ENCODE measurements at regions not wholly inside any gene's neighbourhood (a gene's known extent, or its start where the extent isn't known, plus 50 kb on each side); places are given as distances from the start of the nearest gene placed in this dataset.
"Not testable (repeated sequence)": the region's sequence is repeated elsewhere in the genome, so short reads cannot be mapped to it uniquely, and the experiment has no call there.

GRCh38 chr3:153248835-153249234 is 86.8 kb downstream of the RAP2B start:
- not testable (repeated sequence) for DNase-seq; H3K36me3 Mint-ChIP-seq; H3K27me3 Mint-ChIP-seq; H3K9me3 Mint-ChIP-seq; H3K9me3 ChIP-seq (ENCODE audit: control insufficient read depth in 1 of 2, low read length in 2 of 2); H3K27ac ChIP-seq (ENCODE audit: low read depth, low read length); H3K4me3 ChIP-seq (ENCODE audit: low read length in 2 of 2); H3K27me3 ChIP-seq (ENCODE audit: insufficient read depth, low read length); H3K36me3 ChIP-seq (ENCODE audit: insufficient read depth, low read length)
- ChIA-PET POLR2A (ENCODE audit: partially characterized antibody) (interaction anchor here (1.0 to 2.5 kb wide), 5 partner anchors 26 to 378 kb away, joined by 3 to 24 read pairs (median 4); no protein-coding TSS in a partner anchor), CTCF (ENCODE audit: partially characterized antibody) (interaction anchor here (0.7 to 2.5 kb wide), 3 partner anchors 27 to 85 kb away, joined by 3 to 8 read pairs (median 4); no protein-coding TSS in a partner anchor)
- peak overlapping the region in 5 of 7 donors; percentile 54 to 92 (median 81) for H3K27ac Mint-ChIP-seq
- peak overlapping the region in 4 of 8 donors; percentile 0 to 55 (median 48) for H3K4me3 Mint-ChIP-seq
- peaks cover 12% of the 10 kb centered on the region for H3K4me1 ChIP-seq (ENCODE audit: insufficient read depth, low read length)
- intact Hi-C loops (cut with micrococcal nuclease): loop anchor here (5.0 kb wide), 1 partner anchor 38 kb away; no protein-coding TSS in a partner anchor
- peaks cover 15 to 43% (median 29%) of the 10 kb centered on the region in 4 donors for H3K4me1 Mint-ChIP-seq

- H3K4me3 ChIP-seq (ENCODE audit: low read length in 2 of 2): no peak overlapping the region
- CTCF ChIA-PET (ENCODE audit: partially characterized antibody): interaction anchor here (2.8 kb wide), 1 partner anchor 40 kb away, joined by 11 read pairs; no protein-coding TSS in a partner anchor
- no peaks in the 10 kb centered on the region for H3K27me3 Mint-ChIP-seq
- no peak for DNase-seq
- peak overlapping the region in 1 of 8 donors; percentile 17 for H3K4me3 Mint-ChIP-seq
- intact Hi-C loops (cut with micrococcal nuclease): loop anchor here (5.0 kb wide), 1 partner anchor 37 kb away; no protein-coding TSS in a partner anchor
- no peaks in the 10 kb centered on the region for H3K27me3 ChIP-seq (ENCODE audit: insufficient read depth, low read length)
- no peaks in the 10 kb centered on the region for H3K36me3 Mint-ChIP-seq
- no peak overlapping the region for H3K27ac ChIP-seq (ENCODE audit: low read depth, low read length)
- no peaks in the 10 kb centered on the region for H3K9me3 ChIP-seq (ENCODE audit: control insufficient read depth in 1 of 2, low read length in 2 of 2)
- peak overlapping the region in 1 of 7 donors; percentile 46 for H3K27ac Mint-ChIP-seq
- peaks cover 0 to 5% (median 0%) of the 10 kb centered on the region in 8 donors for H3K9me3 Mint-ChIP-seq
- H3K36me3 ChIP-seq (ENCODE audit: insufficient read depth, low read length): no peaks in the 10 kb centered on the region
- peaks cover 15 to 39% (median 29%) of the 10 kb centered on the region in 4 donors for H3K4me1 Mint-ChIP-seq
- POLR2A ChIA-PET (ENCODE audit: partially characterized antibody): interaction anchor here (1.7 kb wide), 1 partner anchor 29 kb away, joined by 5 read pairs; no protein-coding TSS in a partner anchor
- peaks cover 12% of the 10 kb centered on the region for H3K4me1 ChIP-seq (ENCODE audit: insufficient read depth, low read length)
Observed at GRCh38 chr3:153249906-153250305, 87.9 kb downstream of the RAP2B start.

GRCh38 chr3:153250446-153250845 is 88.4 kb downstream of the RAP2B start:
- Mint-ChIP-seq H3K4me1 (peaks cover 15 to 39% (median 29%) of the 10 kb centered on the region in 4 donors), H3K27ac (peak overlapping the region in 2 of 7 donors; percentile 14 to 46), H3K4me3 (peak overlapping the region in 1 of 8 donors; percentile 17), H3K36me3 (no peaks in the 10 kb centered on the region), H3K9me3 (peaks cover 0 to 5% (median 0%) of the 10 kb centered on the region in 8 donors), H3K27me3 (no peaks in the 10 kb centered on the region)
- POLR2A ChIA-PET (ENCODE audit: partially characterized antibody): interaction anchor here (1.7 kb wide), 1 partner anchor 29 kb away, joined by 5 read pairs; no protein-coding TSS in a partner anchor
- CTCF ChIA-PET (ENCODE audit: partially characterized antibody): interaction anchor here (1.0 to 2.8 kb wide), 3 partner anchors 17 to 40 kb away, joined by 3 to 11 read pairs (median 3); no protein-coding TSS in a partner anchor
- Histone ChIP-seq H3K27me3 (ENCODE audit: insufficient read depth, low read length) (no peaks in the 10 kb centered on the region), H3K27ac (ENCODE audit: low read depth, low read length) (no peak overlapping the region), H3K4me3 (ENCODE audit: low read length in 2 of 2) (no peak overlapping the region), H3K9me3 (ENCODE audit: control insufficient read depth in 1 of 2, low read length in 2 of 2) (no peaks in the 10 kb centered on the region), H3K4me1 (ENCODE audit: insufficient read depth, low read length) (peaks cover 12% of the 10 kb centered on the region), H3K36me3 (ENCODE audit: insufficient read depth, low read length) (no peaks in the 10 kb centered on the region)
- no peak for DNase-seq
- intact Hi-C loops (cut with micrococcal nuclease): no loop called here

- no peaks in the 10 kb centered on the region for H3K9me3 ChIP-seq (ENCODE audit: control insufficient read depth in 1 of 2, low read length in 2 of 2)
Observed at GRCh38 chr3:153252963-153253362, 90.9 kb downstream of the RAP2B start.

GRCh38 chr3:153254361-153254760 is 92.3 kb downstream of the RAP2B start:
- ChIA-PET POLR2A (ENCODE audit: partially characterized antibody) (interaction anchor here (1.0 to 1.3 kb wide), 2 partner anchors 33 to 93 kb away, joined by 5 to 7 read pairs; partner anchors contain the start of gene RAP2B), CTCF (ENCODE audit: partially characterized antibody) (interaction anchor here (0.7 to 1.7 kb wide), 4 partner anchors 14 to 1688 kb away, joined by 3 to 4 read pairs (median 4); no protein-coding TSS in a partner anchor)
- Histone ChIP-seq H3K36me3 (ENCODE audit: insufficient read depth, low read length) (no peaks in the 10 kb centered on the region), H3K27me3 (ENCODE audit: insufficient read depth, low read length) (no peaks in the 10 kb centered on the region), H3K4me3 (ENCODE audit: low read length in 2 of 2) (no peak overlapping the region), H3K27ac (ENCODE audit: low read depth, low read length) (no peak overlapping the region), H3K9me3 (ENCODE audit: control insufficient read depth in 1 of 2, low read length in 2 of 2) (no peaks in the 10 kb centered on the region), H3K4me1 (ENCODE audit: insufficient read depth, low read length) (no peaks in the 10 kb centered on the region)
- intact Hi-C loops (cut with micrococcal nuclease): no loop called here
- H3K36me3 Mint-ChIP-seq: no peaks in the 10 kb centered on the region
- H3K4me3 Mint-ChIP-seq: no peak overlapping the region
- no peaks in the 10 kb centered on the region for H3K27me3 Mint-ChIP-seq
- no peak overlapping the region for H3K27ac Mint-ChIP-seq
- peaks cover 0 to 5% (median 0%) of the 10 kb centered on the region in 8 donors for H3K9me3 Mint-ChIP-seq
- peaks cover 14 to 32% (median 24%) of the 10 kb centered on the region in 4 donors for H3K4me1 Mint-ChIP-seq
- no peak for DNase-seq

More at GRCh38 chr3:153252963-153253362, 90.9 kb downstream of the RAP2B start:
- no peak for DNase-seq
- H3K4me1 ChIP-seq (ENCODE audit: insufficient read depth, low read length): peaks cover 9% of the 10 kb centered on the region
- H3K27ac ChIP-seq (ENCODE audit: low read depth, low read length): no peak overlapping the region
- H3K27me3 ChIP-seq (ENCODE audit: insufficient read depth, low read length): no peaks in the 10 kb centered on the region
- Mint-ChIP-seq H3K4me3 (no peak overlapping the region), H3K27me3 (no peaks in the 10 kb centered on the region), H3K4me1 (peaks cover 16 to 39% (median 29%) of the 10 kb centered on the region in 4 donors), H3K36me3 (no peaks in the 10 kb centered on the region), H3K9me3 (peaks cover 0 to 5% (median 0%) of the 10 kb centered on the region in 8 donors), H3K27ac (no peak overlapping the region)
- ChIA-PET CTCF (ENCODE audit: partially characterized antibody) (interaction anchor here (0.7 to 2.8 kb wide), 7 partner anchors 16 to 92 kb away, joined by 3 to 11 read pairs (median 3); no protein-coding TSS in a partner anchor), POLR2A (ENCODE audit: partially characterized antibody) (interaction anchor here (0.9 to 1.7 kb wide), 3 partner anchors 20 to 91 kb away, joined by 3 to 5 read pairs (median 4); partner anchors contain the start of gene RAP2B)
- H3K4me3 ChIP-seq (ENCODE audit: low read length in 2 of 2): no peak overlapping the region
- intact Hi-C loops (cut with micrococcal nuclease): no loop called here
- H3K36me3 ChIP-seq (ENCODE audit: insufficient read depth, low read length): no peaks in the 10 kb centered on the region

GRCh38 chr3:153257673-153258351 is 95.8 kb downstream of the RAP2B start:
- Mint-ChIP-seq H3K27me3 (no peaks in the 10 kb centered on the region), H3K27ac (peak overlapping the region in 1 of 7 donors; percentile 17), H3K4me1 (peaks cover 18 to 29% (median 24%) of the 10 kb centered on the region in 4 donors), H3K36me3 (no peaks in the 10 kb centered on the region), H3K4me3 (no peak overlapping the region), H3K9me3 (no peaks in the 10 kb centered on the region)
- ChIA-PET POLR2A (ENCODE audit: partially characterized antibody) (interaction anchor here (1.2 kb wide), 1 partner anchor 35 kb away, joined by 3 read pairs; no protein-coding TSS in a partner anchor), CTCF (ENCODE audit: partially characterized antibody) (interaction anchor here (0.9 to 2.7 kb wide), 4 partner anchors 33 to 96 kb away, joined by 3 to 10 read pairs (median 7); no protein-coding TSS in a partner anchor)
- Histone ChIP-seq H3K9me3 (ENCODE audit: control insufficient read depth in 1 of 2, low read length in 2 of 2) (no peaks in the 10 kb centered on the region), H3K4me1 (ENCODE audit: insufficient read depth, low read length) (no peaks in the 10 kb centered on the region), H3K36me3 (ENCODE audit: insufficient read depth, low read length) (no peaks in the 10 kb centered on the region), H3K27me3 (ENCODE audit: insufficient read depth, low read length) (no peaks in the 10 kb centered on the region), H3K4me3 (ENCODE audit: low read length in 2 of 2) (no peak overlapping the region), H3K27ac (ENCODE audit: low read depth, low read length) (no peak overlapping the region)
- no peak for DNase-seq
- intact Hi-C loops (cut with micrococcal nuclease): loop anchor here (5.0 kb wide), 1 partner anchor 36 kb away; no protein-coding TSS in a partner anchor

All from CD4-positive, alpha-beta memory T cell (primary cell).